Cardiac muscle cell (in vitro differentiated cells and primary cell): ENCODE measurements at regions not wholly inside any gene's neighbourhood (a gene's known extent, or its start where the extent isn't known, plus 50 kb on each side); places are given as distances from the start of the nearest gene placed in this dataset.
A peak's percentile ranks its signal among the peaks of the same experiment; 100 is the strongest.

Experiments used
- DNase-seq, 2 donors: peaks; one replicate each; pipeline versions ENCODE4 v3.0.0 to v3.0.0-alpha.2; 2010 to 2017; ENCODE audit warnings: low read depth in 1 of 2, low spot score in 1 of 2
- H3K27ac ChIP-seq: fragments of 200-600 bp; sonication (generic); 2 replicates; pipeline ENCODE4 v1.5.1; 2016
- H3K27me3 ChIP-seq: fragments of 200-600 bp; sonication (generic); 2 replicates; pipeline ENCODE4 v1.6.0; 2016; ENCODE audit warnings: control low read depth
- H3K36me3 ChIP-seq: fragments of 200-600 bp; sonication (generic); 2 replicates; pipeline ENCODE4 v1.5.1; 2016; ENCODE audit warnings: control low read depth
- H3K4me1 ChIP-seq: fragments of 200-600 bp; sonication (generic); 2 replicates; pipeline ENCODE4 v1.8.1; 2017; ENCODE audit warnings: low read depth, mild to moderate bottlenecking, mixed run types
- H3K4me3 ChIP-seq: fragments of 200-600 bp; sonication (generic); 2 replicates; pipeline ENCODE4 v1.5.1; 2016; ENCODE audit warnings: mild to moderate bottlenecking
- H3K9me3 ChIP-seq: fragments of 200-600 bp; sonication (generic); 2 replicates; pipeline ENCODE4 v1.5.1; 2017; ENCODE audit warnings: low read depth, mild to moderate bottlenecking, control low read depth
- TF ChIP-seq, protein P1 (sequence below): IDR thresholded peaks from 2 replicates; pipeline ENCODE4 v1.5.1; 2012; ENCODE audit warnings: low read depth, mild to moderate bottlenecking, low read length

DNA sequence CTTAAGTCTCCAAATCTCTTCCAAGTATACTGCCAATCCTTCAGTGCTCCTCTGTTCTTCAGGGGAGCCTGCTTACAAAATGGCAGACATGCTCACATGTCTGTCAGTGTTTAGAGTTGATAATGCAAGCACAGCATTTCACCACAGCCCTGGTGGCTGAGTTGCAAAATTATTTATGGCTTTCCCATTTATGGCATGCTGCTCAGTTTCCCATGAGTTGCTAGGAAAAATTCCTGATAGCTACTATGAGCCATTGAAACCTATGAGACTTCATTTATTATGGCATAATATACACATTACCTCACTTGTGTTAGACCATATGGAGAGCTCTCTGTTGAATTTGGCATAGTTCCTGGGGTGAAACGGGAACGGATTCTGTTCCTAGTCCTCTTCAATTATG is 448.7 kb upstream of the TCF4 start:
- peak in 1 of 2 donors; percentile 30 for DNase-seq
- TF ChIP-seq, protein P1, sequence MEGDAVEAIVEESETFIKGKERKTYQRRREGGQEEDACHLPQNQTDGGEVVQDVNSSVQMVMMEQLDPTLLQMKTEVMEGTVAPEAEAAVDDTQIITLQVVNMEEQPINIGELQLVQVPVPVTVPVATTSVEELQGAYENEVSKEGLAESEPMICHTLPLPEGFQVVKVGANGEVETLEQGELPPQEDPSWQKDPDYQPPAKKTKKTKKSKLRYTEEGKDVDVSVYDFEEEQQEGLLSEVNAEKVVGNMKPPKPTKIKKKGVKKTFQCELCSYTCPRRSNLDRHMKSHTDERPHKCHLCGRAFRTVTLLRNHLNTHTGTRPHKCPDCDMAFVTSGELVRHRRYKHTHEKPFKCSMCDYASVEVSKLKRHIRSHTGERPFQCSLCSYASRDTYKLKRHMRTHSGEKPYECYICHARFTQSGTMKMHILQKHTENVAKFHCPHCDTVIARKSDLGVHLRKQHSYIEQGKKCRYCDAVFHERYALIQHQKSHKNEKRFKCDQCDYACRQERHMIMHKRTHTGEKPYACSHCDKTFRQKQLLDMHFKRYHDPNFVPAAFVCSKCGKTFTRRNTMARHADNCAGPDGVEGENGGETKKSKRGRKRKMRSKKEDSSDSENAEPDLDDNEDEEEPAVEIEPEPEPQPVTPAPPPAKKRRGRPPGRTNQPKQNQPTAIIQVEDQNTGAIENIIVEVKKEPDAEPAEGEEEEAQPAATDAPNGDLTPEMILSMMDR: no peak
- no peak overlapping the region for H3K27ac ChIP-seq
- H3K4me3 ChIP-seq: no peak overlapping the region
- no peaks in the 10 kb centered on the region for H3K27me3 ChIP-seq
- H3K9me3 ChIP-seq: no peaks in the 10 kb centered on the region
- no peaks in the 10 kb centered on the region for H3K4me1 ChIP-seq
- no peaks in the 10 kb centered on the region for H3K36me3 ChIP-seq

- TF ChIP-seq, protein P1: no peak
- H3K9me3 ChIP-seq: no peaks in the 10 kb centered on the region
- H3K4me1 ChIP-seq: no peaks in the 10 kb centered on the region
- no peaks in the 10 kb centered on the region for H3K27me3 ChIP-seq
- peak in 1 of 2 donors; percentile 32 for DNase-seq
- H3K36me3 ChIP-seq: no peaks in the 10 kb centered on the region
- H3K27ac ChIP-seq: no peak overlapping the region
- no peak overlapping the region for H3K4me3 ChIP-seq
Measured at GRCh38 chr18:56035546-56035945, 447.6 kb upstream of the TCF4 start.

DNA sequence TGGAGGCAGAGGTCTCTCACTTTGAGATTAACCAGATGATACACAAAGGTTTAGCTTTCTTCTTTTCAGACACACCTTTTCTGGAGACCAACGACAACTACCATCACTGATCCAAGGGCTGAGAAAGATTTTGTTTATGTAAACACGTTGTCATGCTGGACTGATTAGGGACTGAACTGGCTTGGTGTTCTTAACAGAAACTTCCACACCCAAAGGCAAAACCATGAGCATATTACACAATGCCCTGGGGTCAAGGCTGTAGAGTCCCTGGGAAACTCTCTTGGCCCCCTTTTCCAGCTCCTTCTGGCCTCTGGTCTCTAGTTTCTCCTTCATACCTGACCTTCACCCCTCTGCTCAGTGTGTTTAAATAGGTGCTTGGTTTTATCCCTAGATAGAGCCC is 447.0 kb upstream of the TCF4 start:
- no peak for DNase-seq
- peaks cover 5% of the 10 kb centered on the region for H3K4me1 ChIP-seq
- H3K27me3 ChIP-seq: no peaks in the 10 kb centered on the region
- no peaks in the 10 kb centered on the region for H3K9me3 ChIP-seq
- no peak overlapping the region for H3K4me3 ChIP-seq
- TF ChIP-seq, protein P1: no peak
- no peak overlapping the region for H3K27ac ChIP-seq
- H3K36me3 ChIP-seq: no peaks in the 10 kb centered on the region

- TF ChIP-seq, protein P1: no peak
- H3K4me3 ChIP-seq: no peak overlapping the region
- DNase-seq: no peak
- H3K27ac ChIP-seq: no peak overlapping the region
- no peaks in the 10 kb centered on the region for H3K9me3 ChIP-seq
- H3K27me3 ChIP-seq: no peaks in the 10 kb centered on the region
- H3K36me3 ChIP-seq: no peaks in the 10 kb centered on the region
- peaks cover 6% of the 10 kb centered on the region for H3K4me1 ChIP-seq
Measured at GRCh38 chr18:56030060-56030459, 442.1 kb upstream of the TCF4 start.

DNA sequence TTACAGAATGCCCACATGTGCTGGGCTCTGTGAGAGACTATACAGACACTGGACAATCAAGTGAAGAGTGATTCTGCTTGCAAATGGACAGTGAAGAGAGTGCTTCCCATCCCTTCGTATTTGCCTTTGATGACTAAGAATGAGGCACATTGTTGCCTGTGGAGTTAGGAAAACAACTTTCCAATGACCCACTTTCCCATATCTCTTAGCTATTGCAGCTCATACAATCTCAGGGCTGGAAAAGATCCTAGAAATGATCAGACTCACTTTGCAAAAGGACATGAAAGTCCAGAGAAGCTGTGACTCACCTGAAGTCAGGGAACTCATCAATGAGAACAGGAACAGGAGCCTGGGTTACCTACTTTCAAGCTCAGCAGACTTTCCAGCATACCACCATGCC is 440.5 kb upstream of the TCF4 start:
- Histone ChIP-seq H3K9me3 (no peaks in the 10 kb centered on the region), H3K36me3 (no peaks in the 10 kb centered on the region), H3K4me3 (no peak overlapping the region), H3K27me3 (no peaks in the 10 kb centered on the region), H3K27ac (no peak overlapping the region), H3K4me1 (peaks cover 6% of the 10 kb centered on the region)
- TF ChIP-seq, protein P1: no peak
- DNase-seq: peak in 1 of 2 donors; percentile 6

GRCh38 chr18:56026509-56026908 is 438.5 kb upstream of the TCF4 start:
- no peak for DNase-seq
- no peak overlapping the region for H3K27ac ChIP-seq
- TF ChIP-seq, protein P1: no peak
- no peaks in the 10 kb centered on the region for H3K36me3 ChIP-seq
- H3K4me3 ChIP-seq: no peak overlapping the region
- H3K27me3 ChIP-seq: no peaks in the 10 kb centered on the region
- H3K9me3 ChIP-seq: no peaks in the 10 kb centered on the region
- H3K4me1 ChIP-seq: peaks cover 6% of the 10 kb centered on the region
